Liver (tissue), 8 donors: ENCODE measurements at regions not wholly inside any gene's neighbourhood (a gene's known extent, or its start where the extent isn't known, plus 50 kb on each side); places are given as distances from the start of the nearest gene placed in this dataset.

ENCODE experiments used
- DNase-seq: peaks from one replicate; pipeline ENCODE4 v3.0.0-alpha.2; 2017; ENCODE audit warnings: low spot score
- H3K27ac ChIP-seq, 2 donors: one replicate each; pipeline ENCODE4 v1.7.0; 2013; ENCODE audit warnings: inconsistent platforms in 2 of 2, low read length in 2 of 2, control low read depth in 1 of 2, low read depth in 1 of 2, mild to moderate bottlenecking in 1 of 2
- H3K27me3 ChIP-seq, 4 donors: one replicate each; pipeline versions ENCODE4 v1.6.1 to v1.7.0; 2013; ENCODE audit warnings: low read length in 3 of 4, inconsistent platforms in 1 of 4, mild to moderate bottlenecking in 1 of 4, moderate library complexity in 1 of 4; ENCODE audit not compliant: control insufficient read depth in 4 of 4, insufficient read depth in 4 of 4
- H3K36me3 ChIP-seq, 4 donors: one replicate each; pipeline versions ENCODE4 v1.6.1 to v1.7.0; 2013; ENCODE audit warnings: low read length in 3 of 4, mild to moderate bottlenecking in 3 of 4, low read depth in 1 of 4, moderate library complexity in 1 of 4; ENCODE audit not compliant: control insufficient read depth in 4 of 4, insufficient read depth in 3 of 4
- H3K4me1 ChIP-seq, 4 donors: one replicate each; pipeline versions ENCODE4 v1.6.1 to v1.7.0; 2013; ENCODE audit warnings: low read length in 3 of 4, mild to moderate bottlenecking in 3 of 4, moderate library complexity in 1 of 4; ENCODE audit not compliant: control insufficient read depth in 4 of 4, insufficient read depth in 4 of 4
- H3K4me3 ChIP-seq, 3 donors: one replicate each; pipeline versions ENCODE4 v1.6.1 to v1.7.0; 2013; ENCODE audit warnings: low read length in 3 of 3, control low read depth in 1 of 3, low read depth in 1 of 3, mild to moderate bottlenecking in 1 of 3
- H3K9ac ChIP-seq, 2 donors: one replicate each; pipeline ENCODE4 v1.7.0; 2013; ENCODE audit warnings: low read length in 2 of 2, mild to moderate bottlenecking in 2 of 2, moderate library complexity in 2 of 2, control low read depth in 1 of 2, low read depth in 1 of 2
- H3K9me3 ChIP-seq, 4 donors: one replicate each; pipeline versions ENCODE4 v1.6.1 to v1.7.0; 2013; ENCODE audit warnings: low read length in 3 of 4; ENCODE audit not compliant: control insufficient read depth in 4 of 4
- ATF3 ChIP-seq: IDR thresholded peaks from 2 replicates; pipeline ENCODE4 v1.6.1; 2016; ENCODE audit warnings: antibody characterized with exemption
- CTCF ChIP-seq: fragments of 150-350 bp; IDR thresholded peaks from 2 replicates; pipeline ENCODE4 v1.5.1; 2017; ENCODE audit warnings: improper control_type of control experiment, low read depth, low read length; ENCODE audit not compliant: missing input control
- EGR1 ChIP-seq, 2 donors: IDR thresholded peaks; 2 replicates each; pipeline ENCODE4 v1.6.1; 2016 to 2018; ENCODE audit warnings: antibody characterized with exemption in 2 of 2, low read depth in 2 of 2
- FOXA1 ChIP-seq: IDR thresholded peaks from 2 replicates; pipeline ENCODE4 v1.6.1; 2016; ENCODE audit warnings: antibody characterized with exemption
- FOXA2 ChIP-seq: IDR thresholded peaks from 2 replicates; pipeline ENCODE4 v1.6.1; 2016; ENCODE audit warnings: antibody characterized with exemption
- GABPA ChIP-seq, 2 donors: IDR thresholded peaks in 1 of 2; conservative IDR thresholded peaks in 1 of 2; 2 replicates each; pipeline ENCODE4 v1.6.1; 2016; ENCODE audit warnings: antibody characterized with exemption in 2 of 2, mild to moderate bottlenecking in 1 of 2, moderate library complexity in 1 of 2
- HNF4A ChIP-seq, 2 donors: conservative IDR thresholded peaks; 2 replicates each; pipeline ENCODE4 v1.6.1; 2016; ENCODE audit warnings: antibody characterized with exemption in 2 of 2, mild to moderate bottlenecking in 2 of 2
- HNF4G ChIP-seq: IDR thresholded peaks from 2 replicates; pipeline ENCODE4 v1.6.1; 2016; ENCODE audit warnings: antibody characterized with exemption
- JUND ChIP-seq, 2 donors: IDR thresholded peaks; 2 replicates each; pipeline ENCODE4 v1.6.1; 2016; ENCODE audit warnings: antibody characterized with exemption in 2 of 2
- NR2F2 ChIP-seq: IDR thresholded peaks from 2 replicates; pipeline ENCODE4 v1.6.1; 2016; ENCODE audit warnings: antibody characterized with exemption
- RAD21 ChIP-seq, 2 donors: IDR thresholded peaks; 2 replicates each; pipeline ENCODE4 v1.6.1; 2016; ENCODE audit warnings: antibody characterized with exemption in 2 of 2, mild to moderate bottlenecking in 2 of 2
- REST ChIP-seq: IDR thresholded peaks from 2 replicates; pipeline ENCODE4 v1.6.1; 2016; ENCODE audit warnings: antibody characterized with exemption, mild to moderate bottlenecking
- RXRA ChIP-seq, 2 donors: IDR thresholded peaks; 2 replicates each; pipeline ENCODE4 v1.6.1; 2017 to 2018; ENCODE audit warnings: antibody characterized with exemption in 2 of 2, mild to moderate bottlenecking in 1 of 2
- TAF1 ChIP-seq: conservative IDR thresholded peaks from 2 replicates; pipeline ENCODE4 v1.6.1; 2016; ENCODE audit warnings: antibody characterized with exemption, mild to moderate bottlenecking
- YY1 ChIP-seq: IDR thresholded peaks from 2 replicates; pipeline ENCODE4 v1.6.1; 2016; ENCODE audit warnings: antibody characterized with exemption, mild to moderate bottlenecking
- ZBTB33 ChIP-seq: IDR thresholded peaks from 2 replicates; pipeline ENCODE4 v1.6.1; 2016; ENCODE audit warnings: antibody characterized with exemption
- WGBS: extraction: QIAGEN DNeasy Blood & Tissue Kit; methylation state at CpG from one replicate; pipeline ENCODE4 v1.1.7; 2013; 5-methylcytosine and 5-hydroxymethylcytosine counted together
- TF ChIP-seq, protein P1 (sequence below): IDR thresholded peaks from 2 replicates; pipeline ENCODE4 v1.6.1; 2016; ENCODE audit warnings: antibody characterized with exemption
- donor health status: healthy.
- donor health status: healthy.
- donor health status: healthy.
- donor health status: healthy.
- donor health status: healthy.

DNA sequence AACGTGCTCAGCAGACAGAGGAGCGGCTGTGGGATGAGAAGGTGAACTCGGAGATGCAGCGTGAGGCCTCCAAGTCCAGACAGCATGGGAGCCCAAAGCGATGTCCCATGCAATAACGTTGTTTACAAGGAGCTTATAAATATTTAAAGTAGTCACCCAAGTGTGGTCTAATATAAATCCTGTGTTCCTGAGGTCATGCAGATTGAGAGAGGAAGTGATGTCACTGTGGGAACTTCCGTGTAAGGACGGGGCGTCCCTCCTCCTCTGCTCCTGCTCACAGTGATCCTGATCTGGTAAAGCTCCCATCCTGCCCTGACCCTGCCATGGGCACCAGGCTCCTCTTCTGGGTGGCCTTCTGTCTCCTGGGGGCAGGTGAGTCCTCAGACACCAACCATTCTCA is 94.7 kb upstream of the PRSS58 start:
- no peak for DNase-seq
- 66% methylated on average over 9 of the region's 9 CpGs for WGBS
- H3K4me3 ChIP-seq, result no peak overlapping the region
- no peak for TF ChIP-seq RAD21 (IDR thresholded peaks at IDR 0.05)
- no peak for TF ChIP-seq JUND (IDR thresholded peaks at IDR 0.05)
- TF ChIP-seq ATF3, result no peak
- TF ChIP-seq RXRA (IDR thresholded peaks at IDR 0.05), result no peak
- TF ChIP-seq CTCF, result no peak
- TF ChIP-seq TAF1, result no peak
- no peak for TF ChIP-seq EGR1 (IDR thresholded peaks at IDR 0.05; ENCODE audit: low read depth in 2 of 2)
- no peak for TF ChIP-seq REST
- no peak for TF ChIP-seq FOXA1
- TF ChIP-seq GABPA (IDR thresholded peaks at IDR 0.05 in 1 of 2, conservative IDR thresholded peaks at IDR 0.05 in 1 of 2), result no peak
- TF ChIP-seq, protein P1, sequence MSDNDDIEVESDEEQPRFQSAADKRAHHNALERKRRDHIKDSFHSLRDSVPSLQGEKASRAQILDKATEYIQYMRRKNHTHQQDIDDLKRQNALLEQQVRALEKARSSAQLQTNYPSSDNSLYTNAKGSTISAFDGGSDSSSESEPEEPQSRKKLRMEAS, result no peak
- TF ChIP-seq HNF4G, result no peak
- TF ChIP-seq NR2F2, result no peak
- no peak for TF ChIP-seq YY1
- TF ChIP-seq ZBTB33, result no peak
- no peak for TF ChIP-seq FOXA2
- no peaks in the 10 kb centered on the region for H3K9me3 ChIP-seq
- no peak overlapping the region for H3K27ac ChIP-seq
- H3K4me1 ChIP-seq, result no peaks in the 10 kb centered on the region
- no peak overlapping the region for H3K9ac ChIP-seq
- no peaks in the 10 kb centered on the region for H3K36me3 ChIP-seq
- peaks cover 0 to 8% (median 0%) of the 10 kb centered on the region in 4 donors for H3K27me3 ChIP-seq

- no peak overlapping the region for H3K9ac ChIP-seq
- no peaks in the 10 kb centered on the region for H3K4me1 ChIP-seq
- DNase-seq, result no peak
- H3K27ac ChIP-seq, result no peak overlapping the region
- no peak overlapping the region for H3K4me3 ChIP-seq
- TF ChIP-seq ATF3, result no peak
- TF ChIP-seq FOXA1, result no peak
- TF ChIP-seq YY1, result no peak
- TF ChIP-seq NR2F2, result no peak
- no peak for TF ChIP-seq EGR1 (IDR thresholded peaks at IDR 0.05; ENCODE audit: low read depth in 2 of 2)
- no peak for TF ChIP-seq REST
- TF ChIP-seq ZBTB33, result no peak
- TF ChIP-seq HNF4A (conservative IDR thresholded peaks at IDR 0.05), result no peak
- no peak for TF ChIP-seq RAD21 (IDR thresholded peaks at IDR 0.05)
- TF ChIP-seq GABPA (IDR thresholded peaks at IDR 0.05 in 1 of 2, conservative IDR thresholded peaks at IDR 0.05 in 1 of 2), result no peak
- no peak for TF ChIP-seq HNF4G
- TF ChIP-seq, protein P1, result no peak
- no peak for TF ChIP-seq FOXA2
- WGBS, result 77% methylated on average over 5 of the region's 5 CpGs
- no peaks in the 10 kb centered on the region for H3K9me3 ChIP-seq
- H3K36me3 ChIP-seq, result no peaks in the 10 kb centered on the region
- H3K27me3 ChIP-seq, result peaks cover 0 to 8% (median 0%) of the 10 kb centered on the region in 4 donors
Measured at GRCh38 chr7:142351145-142351544, 93.3 kb upstream of the PRSS58 start.
